HL-60 (cell line): ENCODE measurements at regions not wholly inside any gene's neighbourhood (a gene's known extent, or its start where the extent isn't known, plus 50 kb on each side); places are given as distances from the start of the nearest gene placed in this dataset.

Experiments used
- CTCF ChIP-seq: IDR thresholded peaks from one replicate; pipeline ENCODE4 v1.5.1; 2011; ENCODE audit warnings: low read length, control low read depth, inconsistent platforms; ENCODE audit not compliant: insufficient read depth
- GABPA ChIP-seq: IDR thresholded peaks from 2 replicates; pipeline ENCODE4 v1.6.1; 2012; ENCODE audit warnings: low read depth
- POLR2AphosphoS5 ChIP-seq: IDR thresholded peaks from 2 replicates; pipeline ENCODE4 v1.6.1; 2012; ENCODE audit warnings: low read depth
- REST ChIP-seq: IDR thresholded peaks from 2 replicates; pipeline ENCODE4 v1.6.1; 2012; ENCODE audit warnings: low read depth; ENCODE audit not compliant: insufficient replicate concordance
- SPI1 ChIP-seq: IDR thresholded peaks from 2 replicates; pipeline ENCODE4 v1.6.1; 2012; ENCODE audit warnings: low read depth, mild to moderate bottlenecking, borderline replicate concordance

GRCh38 chr7:152970481-152970880 is 210.9 kb downstream of the ACTR3B start:
- TF ChIP-seq CTCF = no peak
- no peak for TF ChIP-seq SPI1
- no peak for TF ChIP-seq REST
- no peak for TF ChIP-seq POLR2AphosphoS5
- no peak for TF ChIP-seq GABPA
